GM12875 (cell line): ENCODE measurements at regions not wholly inside any gene's neighbourhood (a gene's known extent, or its start where the extent isn't known, plus 50 kb on each side); places are given as distances from the start of the nearest gene placed in this dataset.

ENCODE experiments used
- H3K4me3 ChIP-seq: one replicate; pipeline ENCODE4 v1.5.1; 2011; ENCODE audit warnings: low read depth, low read length, control low read depth
- CTCF ChIP-seq: IDR thresholded peaks from 2 replicates; pipeline ENCODE4 v1.5.1; 2011; ENCODE audit warnings: low read depth, mild to moderate bottlenecking, control low read depth, inconsistent platforms, low read length, moderate library complexity, borderline replicate concordance; ENCODE audit not compliant: insufficient read depth

GRCh38 chr3:17936736-17937480 is 194.5 kb upstream of the TBC1D5 start:
- no peak for TF ChIP-seq CTCF
- no peak overlapping the region for H3K4me3 ChIP-seq

GRCh38 chr3:17935222-17935621 is 192.8 kb upstream of the TBC1D5 start:
- H3K4me3 ChIP-seq = no peak overlapping the region
- TF ChIP-seq CTCF = no peak

GRCh38 chr3:17932136-17932771 is 189.8 kb upstream of the TBC1D5 start:
- H3K4me3 ChIP-seq = no peak overlapping the region
- TF ChIP-seq CTCF = no peak

- TF ChIP-seq CTCF = no peak
- H3K4me3 ChIP-seq = no peak overlapping the region
Measured at GRCh38 chr3:17931131-17931530, 188.7 kb upstream of the TBC1D5 start.

- no peak overlapping the region for H3K4me3 ChIP-seq
- TF ChIP-seq CTCF = no peak
Measured at GRCh38 chr3:17928502-17929145, 186.2 kb upstream of the TBC1D5 start.

GRCh38 chr3:17927036-17927435 is 184.6 kb upstream of the TBC1D5 start:
- no peak for TF ChIP-seq CTCF

More at GRCh38 chr3:17927036-17927435, 184.6 kb upstream of the TBC1D5 start:
- H3K4me3 ChIP-seq = no peak overlapping the region
